Gastrocnemius medialis (tissue), 4 donors: ENCODE measurements at regions not wholly inside any gene's neighbourhood (a gene's known extent, or its start where the extent isn't known, plus 50 kb on each side); places are given as distances from the start of the nearest gene placed in this dataset.

Experiments
- CTCF ChIP-seq, 5 experiments: fragments of 450-650 bp in 3 of 5; fragments of 200-600 bp in 2 of 5; sonication (generic) in 2 of 5; IDR thresholded peaks in 4 of 5; conservative IDR thresholded peaks in 1 of 5; 1 replicate in 4 of 5; 2 replicates in 1 of 5; pipeline ENCODE4 v1.5.1; 2016 to 2019; ENCODE audit warnings: antibody characterized with exemption in 5 of 5, mild to moderate bottlenecking in 3 of 5, moderate library complexity in 3 of 5
- POLR2A ChIP-seq, 2 donors: fragments of 450-650 bp; IDR thresholded peaks; one replicate each; pipeline ENCODE4 v1.6.1; 2017; ENCODE audit warnings: antibody characterized with exemption in 2 of 2, mild to moderate bottlenecking in 2 of 2, moderate library complexity in 2 of 2

- TF ChIP-seq CTCF (IDR thresholded peaks at IDR 0.05 in 4 of 5, conservative IDR thresholded peaks at IDR 0.05 in 1 of 5) = no peak
- no peak for TF ChIP-seq POLR2A (IDR thresholded peaks at IDR 0.05)
These were observed 279.4 kb upstream of the UBE2E2 start for GRCh38 chr3:22923711-22924110.
